ENCODE measurements at regions not wholly inside any gene's neighbourhood (a gene's known extent, or its start where the extent isn't known, plus 50 kb on each side); places are given as distances from the start of the nearest gene placed in this dataset.

- no peak overlapping the region for H3K27ac ChIP-seq (ENCODE audit: low read depth, low read length)
- POLR2A ChIA-PET (ENCODE audit: partially characterized antibody), result no interaction called here
- H3K4me3 ChIP-seq (ENCODE audit: extremely low read depth in 1 of 4, insufficient read depth in 2 of 4, low read depth in 3 of 4, low read length in 4 of 4), result no peak overlapping the region
- H3K56ac ChIP-seq (replicated peaks; ENCODE audit: insufficient read length, low read depth, low read length), result no peak overlapping the region
- H3K4me2 ChIP-seq (ENCODE audit: insufficient read depth in 1 of 2, low read depth in 2 of 2, low read length in 2 of 2), result no peak overlapping the region
- no peak overlapping the region for H2BK20ac ChIP-seq (ENCODE audit: low read length)
- H3K27me3 ChIP-seq (replicated peaks in 1 of 4; ENCODE audit: control insufficient read depth in 3 of 4, extremely low read depth in 1 of 4, insufficient read depth in 3 of 4, low read length in 3 of 4), result no peaks in the 10 kb centered on the region
- no peak overlapping the region for H2AK5ac ChIP-seq (ENCODE audit: low read depth, low read length)
- H3K79me1 ChIP-seq (ENCODE audit: low read depth, low read length), result no peaks in the 10 kb centered on the region
- no peaks in the 10 kb centered on the region for H3K23me2 ChIP-seq (ENCODE audit: low read depth, low read length)
- no peak overlapping the region for H4K5ac ChIP-seq (ENCODE audit: insufficient read length, low read depth, low read length)
- no peak overlapping the region for H4K8ac ChIP-seq (ENCODE audit: extremely low read depth, insufficient read depth, low read length)
- no peak overlapping the region for H2BK15ac ChIP-seq (ENCODE audit: low read length)
- no peak overlapping the region for H2BK120ac ChIP-seq (replicated peaks; ENCODE audit: low read depth, low read length)
- no peak overlapping the region for H2BK12ac ChIP-seq (ENCODE audit: low read depth, low read length)
- no peaks in the 10 kb centered on the region for H3K9me3 ChIP-seq (ENCODE audit: insufficient read depth in 2 of 2, low read depth in 1 of 2, low read length in 1 of 2)
- H4K20me1 ChIP-seq (replicated peaks in 1 of 2; ENCODE audit: control insufficient read depth in 1 of 2, insufficient read depth in 2 of 2, low read length in 2 of 2), result no peaks in the 10 kb centered on the region
- no peak overlapping the region for H3K23ac ChIP-seq (ENCODE audit: insufficient read length)
- no peak overlapping the region for H2BK5ac ChIP-seq (ENCODE audit: low read depth, low read length)
- H3K9ac ChIP-seq (replicated peaks in 1 of 4; ENCODE audit: extremely low read depth in 1 of 4, low read depth in 3 of 4, low read length in 3 of 4), result no peak overlapping the region
- no peak overlapping the region for H4K91ac ChIP-seq (replicated peaks; ENCODE audit: insufficient read length, low read length)
- no peaks in the 10 kb centered on the region for H3K36me3 ChIP-seq (ENCODE audit: control insufficient read depth in 2 of 4, insufficient read depth in 4 of 4, low read length in 3 of 4)
- H3K4ac ChIP-seq (replicated peaks; ENCODE audit: insufficient read length, low read depth, low read length), result no peak overlapping the region
- 92% methylated on average over 2 of the region's 2 CpGs; no CpG with 5 or more reads in 1 of the 2 experiments for WGBS, 2 experiments (ENCODE audit: extremely low coverage in 1 of 2, insufficient coverage in 1 of 2, insufficient read length in 1 of 2, insufficient replicate concordance in 2 of 2, low coverage in 1 of 2, low lambda C conversion rate in 2 of 2, missing lambda C conversion rate in 1 of 2)
- H3K79me2 ChIP-seq (ENCODE audit: control insufficient read depth in 1 of 2, insufficient read depth in 2 of 2, low read length in 2 of 2), result no peaks in the 10 kb centered on the region
- H2AFZ ChIP-seq (ENCODE audit: low read length), result no peak overlapping the region
- no peak overlapping the region for H3K18ac ChIP-seq (ENCODE audit: extremely low read depth, low read length)
- DNase-seq (ENCODE audit: low read depth in 1 of 2, low spot score in 2 of 2) (no peak), FAIRE-seq (no peak)
- no peaks in the 10 kb centered on the region for H3K4me1 ChIP-seq (replicated peaks in 1 of 4; ENCODE audit: control insufficient read depth in 3 of 4, insufficient read depth in 4 of 4, low read length in 3 of 4)
- H3K14ac ChIP-seq (ENCODE audit: insufficient read length), result no peak overlapping the region
- CTCF ChIA-PET (ENCODE audit: partially characterized antibody), result interaction anchor here (0.6 to 2.6 kb wide), 3 partner anchors 263 to 793 kb away, joined by 3 to 8 read pairs (median 3); no protein-coding TSS in a partner anchor
- TF ChIP-seq EZH2 (IDR thresholded peaks at IDR 0.05; ENCODE audit: low read depth, low read length, severe bottlenecking) (no peak), JUN (IDR thresholded peaks at IDR 0.05; ENCODE audit: low read depth, low read length) (no peak), POLR2AphosphoS5 (IDR thresholded peaks at IDR 0.05; ENCODE audit: low read depth, low read length) (no peak)
- TF ChIP-seq, protein P1, sequence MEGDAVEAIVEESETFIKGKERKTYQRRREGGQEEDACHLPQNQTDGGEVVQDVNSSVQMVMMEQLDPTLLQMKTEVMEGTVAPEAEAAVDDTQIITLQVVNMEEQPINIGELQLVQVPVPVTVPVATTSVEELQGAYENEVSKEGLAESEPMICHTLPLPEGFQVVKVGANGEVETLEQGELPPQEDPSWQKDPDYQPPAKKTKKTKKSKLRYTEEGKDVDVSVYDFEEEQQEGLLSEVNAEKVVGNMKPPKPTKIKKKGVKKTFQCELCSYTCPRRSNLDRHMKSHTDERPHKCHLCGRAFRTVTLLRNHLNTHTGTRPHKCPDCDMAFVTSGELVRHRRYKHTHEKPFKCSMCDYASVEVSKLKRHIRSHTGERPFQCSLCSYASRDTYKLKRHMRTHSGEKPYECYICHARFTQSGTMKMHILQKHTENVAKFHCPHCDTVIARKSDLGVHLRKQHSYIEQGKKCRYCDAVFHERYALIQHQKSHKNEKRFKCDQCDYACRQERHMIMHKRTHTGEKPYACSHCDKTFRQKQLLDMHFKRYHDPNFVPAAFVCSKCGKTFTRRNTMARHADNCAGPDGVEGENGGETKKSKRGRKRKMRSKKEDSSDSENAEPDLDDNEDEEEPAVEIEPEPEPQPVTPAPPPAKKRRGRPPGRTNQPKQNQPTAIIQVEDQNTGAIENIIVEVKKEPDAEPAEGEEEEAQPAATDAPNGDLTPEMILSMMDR (IDR thresholded peaks at IDR 0.05; ENCODE audit: control extremely low read depth in 1 of 3, insufficient read depth in 1 of 3, low read depth in 1 of 3, low read length in 3 of 3), result no peak
These were observed 131.1 kb upstream of the FBXL7 start for GRCh38 chr5:15368835-15369234.

Data from H1 (cell line).